Stimulated activated CD8-positive, alpha-beta memory T cell treated with anti-CD3 and anti-CD28 coated beads, Interleukin-7, amount 100 ng/mL, for 48 hours (primary cell): ENCODE measurements at regions not wholly inside any gene's neighbourhood (a gene's known extent, or its start where the extent isn't known, plus 50 kb on each side); places are given as distances from the start of the nearest gene placed in this dataset.
"Not testable (repeated sequence)": the region's sequence is repeated elsewhere in the genome, so short reads cannot be mapped to it uniquely, and the experiment has no call there.

ENCODE experiments used
- DNase-seq, 2 donors: peaks; one replicate each; pipeline ENCODE4 v3.0.0-alpha.2; 2020; ENCODE audit warnings: low read depth in 1 of 2; ENCODE audit errors: extremely low read depth in 1 of 2

DNA sequence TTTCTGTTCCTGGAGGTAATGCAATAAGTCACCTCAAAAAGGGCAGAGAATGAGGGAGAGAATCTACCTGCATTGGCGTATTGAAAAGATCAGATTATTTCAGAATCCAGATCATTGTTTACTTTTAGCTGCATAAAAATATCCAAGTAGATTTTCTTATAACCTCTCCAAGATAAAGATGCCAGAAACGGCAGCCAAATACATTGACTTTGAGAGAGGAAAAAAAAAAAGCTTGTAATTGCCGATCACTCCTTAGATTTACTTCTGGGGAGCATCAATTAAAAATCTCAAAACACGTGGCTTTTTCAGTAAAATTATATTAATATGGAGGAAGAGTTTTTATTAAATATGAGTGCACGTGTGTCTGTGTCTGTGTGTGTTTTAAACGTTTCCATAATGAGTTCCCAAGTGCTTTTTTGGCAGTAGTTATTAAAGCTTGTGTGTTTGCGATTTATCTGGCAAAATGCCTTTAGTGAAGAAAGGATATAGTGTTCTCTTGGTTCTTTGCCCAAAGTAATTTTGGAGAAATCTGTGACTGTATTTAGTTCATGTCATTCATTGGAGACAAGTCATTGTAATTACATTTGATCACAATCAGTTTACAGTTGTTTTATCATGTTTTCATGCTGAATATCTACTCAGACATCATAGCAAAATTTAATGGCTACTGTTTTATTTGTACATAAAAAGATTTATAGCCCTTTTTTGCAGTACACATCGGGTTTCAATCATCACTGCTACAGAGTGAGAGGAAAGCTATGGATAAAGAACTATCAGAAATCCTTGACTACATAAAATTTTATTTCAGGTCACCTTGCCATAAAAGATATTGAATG, 176.1 kb downstream of the TM9SF2 start:
- no peak for DNase-seq

DNA sequence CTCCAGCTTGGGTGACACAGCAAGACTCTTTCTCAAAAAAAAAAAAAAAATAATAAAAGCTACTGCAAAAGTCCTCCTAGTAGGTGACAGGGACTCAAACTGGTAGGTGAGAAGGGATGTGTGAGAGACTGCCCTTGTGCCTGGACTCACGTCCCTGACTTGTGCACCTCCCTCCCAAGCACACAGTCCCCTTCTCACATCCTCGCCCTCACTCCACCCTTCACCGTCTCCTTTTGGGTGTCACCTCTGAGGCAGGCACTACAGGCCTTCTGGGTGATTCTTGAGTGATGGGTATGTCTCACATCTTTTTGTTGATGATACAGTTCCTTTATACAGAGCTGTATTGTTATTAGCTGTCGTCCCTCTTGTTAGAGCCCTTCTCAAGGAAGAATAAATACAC, 170.5 kb downstream of the TM9SF2 start:
- DNase-seq = no peak

DNA sequence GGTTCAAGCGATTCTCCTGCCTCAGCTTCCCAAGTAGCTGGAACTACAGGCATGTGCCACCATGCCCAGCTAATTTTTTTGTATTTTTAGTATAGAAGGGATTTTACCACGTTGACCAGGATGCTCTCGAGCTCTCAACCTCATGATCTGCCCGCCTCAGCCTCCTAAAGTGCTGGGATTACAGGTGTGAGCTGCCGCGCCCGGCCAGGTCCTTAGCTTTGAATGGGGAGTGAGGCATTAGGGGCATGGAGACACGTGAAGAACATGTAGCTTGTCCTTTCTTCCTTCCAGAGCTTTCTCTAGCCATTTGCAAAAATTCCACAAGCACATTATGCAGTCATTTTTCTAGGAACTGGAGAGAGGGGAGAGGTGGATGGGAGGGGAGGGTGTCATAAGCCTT, 167.8 kb downstream of the TM9SF2 start:
- DNase-seq = not testable (repeated sequence)

DNA sequence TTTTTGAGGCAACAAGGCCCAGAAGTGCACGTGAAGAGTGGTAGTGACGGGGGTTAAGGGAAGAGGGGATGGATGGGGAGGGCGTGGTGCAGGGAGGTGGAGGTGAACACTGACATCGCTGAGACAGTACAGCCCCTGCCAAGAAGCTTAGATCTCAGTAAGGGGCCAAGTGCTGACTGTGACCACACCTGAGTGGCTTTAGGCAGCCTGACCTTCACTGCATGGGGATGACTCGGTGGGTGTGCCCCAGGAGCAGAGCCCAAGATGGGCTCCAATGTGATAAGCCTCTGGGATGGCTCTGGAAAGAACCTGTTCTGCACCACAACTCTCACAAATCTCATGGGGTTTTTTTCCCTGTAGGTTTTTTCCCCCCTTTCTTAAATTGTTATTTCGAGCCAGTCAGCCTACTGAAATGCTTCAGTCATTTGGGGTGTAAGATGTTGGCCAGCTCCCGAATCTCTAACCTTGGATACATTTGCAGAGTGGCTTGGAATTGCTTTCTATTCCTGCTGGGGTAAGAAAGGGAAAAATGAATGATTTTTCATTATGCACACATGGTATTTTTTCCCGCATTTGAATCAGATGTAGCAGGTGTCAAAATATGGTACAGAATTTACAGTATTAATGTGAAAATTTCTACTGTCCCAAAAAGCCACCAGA, 165.0 kb downstream of the TM9SF2 start:
- no peak for DNase-seq

DNA sequence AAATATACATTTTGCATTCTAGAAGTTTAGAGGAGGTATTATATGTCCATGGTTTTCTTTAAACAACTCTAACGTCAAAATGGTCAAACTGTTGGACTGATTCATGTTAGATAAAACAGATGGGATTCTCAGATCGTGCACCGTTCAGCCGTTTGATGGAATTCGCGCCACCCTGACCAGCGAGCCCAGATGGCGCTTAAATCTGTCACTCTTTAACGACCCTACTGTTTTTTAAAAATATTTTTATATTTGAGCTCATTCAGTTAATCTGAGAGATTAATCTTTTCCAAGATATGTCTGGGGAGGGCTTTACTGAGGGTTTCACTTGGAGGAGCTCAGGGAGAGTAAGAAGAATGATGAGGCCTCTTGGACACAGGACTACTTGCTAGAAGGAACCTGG, 164.4 kb downstream of the TM9SF2 start:
- DNase-seq = no peak

DNA sequence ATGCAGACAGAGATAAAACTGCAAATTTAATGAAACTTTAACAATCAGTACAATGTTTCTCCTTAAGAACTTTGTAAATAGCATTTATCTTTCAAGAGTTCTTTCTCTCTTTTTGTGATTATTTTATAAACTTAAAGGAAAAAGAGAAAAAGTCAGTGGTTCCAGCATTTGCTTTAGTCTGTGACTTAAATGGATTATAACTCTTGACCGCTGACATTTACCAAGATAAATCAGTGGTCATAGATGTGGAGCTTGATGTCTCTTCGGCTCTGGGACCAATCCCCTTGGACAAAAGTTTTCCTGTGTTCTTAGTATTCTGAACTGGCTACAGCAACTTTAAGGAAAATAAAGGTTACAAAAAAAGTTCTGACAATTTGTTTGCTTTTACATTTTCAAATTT, 162.6 kb downstream of the TM9SF2 start:
- no peak for DNase-seq

DNA sequence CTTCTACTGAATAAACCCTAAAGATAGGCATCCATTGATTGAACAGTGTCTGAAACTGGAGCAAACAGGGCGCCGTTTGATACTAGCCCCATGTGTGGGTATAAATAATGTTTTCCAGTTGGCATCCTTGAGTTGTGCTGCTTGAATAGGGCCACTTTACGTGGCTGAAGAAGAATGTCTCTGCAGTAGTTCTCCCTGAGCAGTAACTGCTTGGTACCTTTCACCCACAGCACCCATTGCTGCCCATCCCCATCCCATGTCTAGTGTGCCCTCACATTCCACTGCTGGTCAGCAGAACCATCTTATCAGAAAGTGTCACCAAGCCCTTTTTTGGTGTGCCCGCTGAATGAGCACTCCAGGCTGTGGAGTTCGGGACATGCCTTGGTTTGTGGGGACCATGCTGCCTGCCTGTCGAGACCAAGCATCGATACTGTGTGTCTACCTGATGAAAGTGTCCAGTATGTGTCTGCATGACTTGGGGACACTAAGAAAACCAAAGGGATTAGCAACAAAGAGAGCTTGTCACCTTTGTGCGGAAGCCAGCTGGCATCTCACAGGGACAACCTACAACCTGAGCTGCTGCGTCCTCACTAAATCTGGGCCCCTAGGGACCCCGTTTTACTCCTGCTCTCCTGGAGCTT, 162.0 kb downstream of the TM9SF2 start:
- DNase-seq = no peak

DNA sequence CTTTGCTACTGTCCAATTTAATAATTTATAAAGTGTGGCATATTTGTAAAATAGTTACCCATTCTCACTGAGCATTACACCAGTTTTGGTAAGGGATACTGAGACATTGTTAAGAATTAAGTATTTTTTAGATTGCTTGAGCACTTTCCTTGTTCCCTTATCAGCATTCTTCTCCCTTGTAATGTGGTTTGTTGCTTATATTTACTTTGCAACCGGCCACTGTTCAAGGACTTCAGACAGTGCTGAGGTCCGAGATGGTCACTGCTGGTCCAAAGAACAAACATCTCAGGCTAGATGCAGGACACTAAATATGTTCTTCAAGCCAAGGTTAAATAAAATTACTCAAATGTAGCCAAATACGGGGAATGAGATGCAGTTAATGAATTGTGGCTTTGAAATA, 161.4 kb downstream of the TM9SF2 start:
- DNase-seq = no peak

DNA sequence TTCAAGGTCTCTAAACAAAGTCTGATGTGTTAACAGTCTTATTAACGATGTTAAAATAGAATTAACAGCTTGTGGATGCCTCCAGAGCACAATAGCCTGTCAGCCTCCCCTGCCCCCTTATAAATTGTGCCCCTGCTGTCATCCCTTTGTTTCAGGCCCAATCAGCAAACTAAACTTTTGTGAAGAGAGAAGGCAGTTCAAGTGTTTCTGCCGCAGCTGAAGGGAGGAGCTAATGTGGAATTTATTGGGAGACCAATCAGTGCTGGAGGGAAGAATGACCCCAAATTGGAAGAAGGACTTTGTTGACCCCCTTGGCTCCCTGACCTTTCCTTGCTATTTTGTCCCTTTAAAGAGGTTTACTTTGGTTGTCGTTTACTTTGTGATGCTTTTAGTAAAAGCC, 160.5 kb downstream of the TM9SF2 start:
- DNase-seq = no peak

DNA sequence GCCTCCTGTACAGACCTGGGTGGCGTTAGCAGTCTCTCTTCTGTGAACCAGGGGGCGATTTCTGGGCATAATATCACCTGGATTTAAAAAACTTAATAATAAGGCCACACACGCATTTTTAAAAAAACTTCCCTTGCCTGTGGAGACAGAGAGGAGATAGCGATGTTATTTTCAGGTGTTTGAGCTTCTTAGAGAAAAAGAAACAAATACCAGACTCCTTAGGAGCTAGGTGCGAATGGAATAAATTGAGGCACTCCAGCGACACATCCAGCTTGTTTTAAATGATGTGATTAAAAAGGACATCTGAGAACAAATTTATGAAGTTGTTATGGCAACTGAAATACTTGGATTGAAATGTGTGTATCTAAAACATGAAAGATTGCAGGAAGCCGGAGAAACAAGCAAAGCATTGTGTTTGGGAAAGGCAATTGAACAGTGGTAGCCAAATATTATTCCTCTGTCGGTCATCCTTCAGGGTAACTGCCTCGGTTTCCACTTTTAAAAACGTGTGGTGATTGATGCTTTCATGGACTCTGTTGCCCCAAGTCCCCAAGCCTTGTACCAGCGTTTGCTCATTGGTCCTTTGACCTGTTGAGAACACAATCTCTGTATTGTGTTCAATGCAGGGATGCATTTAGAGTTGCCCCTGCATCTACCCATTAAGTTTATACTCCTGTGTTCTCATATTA, 158.7 kb downstream of the TM9SF2 start:
- no peak for DNase-seq

DNA sequence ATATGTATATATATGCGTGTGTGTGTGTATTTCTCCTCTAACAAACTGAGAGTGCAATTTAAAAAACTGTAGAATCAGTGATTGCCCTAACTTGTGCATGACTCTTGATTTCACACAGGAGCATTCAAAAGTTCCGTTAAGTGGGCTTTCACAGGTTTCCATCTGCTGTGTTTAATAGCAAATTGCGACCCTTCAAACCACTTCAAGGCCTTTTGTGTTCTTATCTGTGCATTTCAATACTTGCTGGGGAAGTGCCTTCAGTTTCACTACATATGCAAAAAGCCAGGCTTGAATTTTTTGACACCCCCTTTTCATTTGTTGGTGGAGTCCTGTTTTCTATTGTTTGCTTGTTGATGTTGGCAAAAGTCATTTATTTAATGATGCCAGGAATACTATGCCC, 158.0 kb downstream of the TM9SF2 start:
- no peak for DNase-seq

DNA sequence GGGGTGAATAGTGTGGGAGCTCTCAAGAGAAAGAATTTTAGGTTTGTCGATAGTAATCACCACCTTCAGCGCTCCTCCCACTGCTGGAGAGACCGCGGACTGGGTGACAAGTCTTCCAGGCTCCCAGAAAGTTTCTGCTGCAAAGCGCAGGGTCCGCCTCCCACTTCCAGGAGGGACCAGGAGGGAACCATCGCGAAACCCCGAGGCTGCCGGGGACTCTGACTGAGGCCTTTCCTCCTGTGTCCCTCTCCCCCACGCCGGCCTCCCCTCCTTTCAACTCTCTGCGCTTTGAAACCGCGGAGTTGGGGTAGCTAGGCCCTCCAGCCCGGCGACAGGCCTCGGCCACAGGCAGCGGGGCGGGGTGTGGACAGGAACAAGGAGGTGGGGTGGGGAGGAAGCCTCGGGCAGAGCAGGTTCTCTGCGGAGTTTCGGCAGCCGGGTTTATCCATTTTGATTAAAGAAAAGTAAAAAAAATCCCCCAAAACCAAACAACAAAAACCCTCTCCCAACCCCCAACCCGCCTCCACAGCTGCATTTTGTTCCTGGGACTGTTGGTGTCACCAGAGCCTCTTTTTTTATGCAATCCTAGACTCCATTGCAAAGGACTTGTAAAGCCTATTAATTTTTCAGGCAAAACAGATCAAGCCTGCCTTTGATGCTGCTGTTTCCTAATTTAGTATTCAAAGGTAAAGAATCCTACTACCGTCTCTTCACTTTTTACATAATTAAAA, 157.2 kb downstream of the TM9SF2 start:
- peak; percentile 11 to 26 for DNase-seq

DNA sequence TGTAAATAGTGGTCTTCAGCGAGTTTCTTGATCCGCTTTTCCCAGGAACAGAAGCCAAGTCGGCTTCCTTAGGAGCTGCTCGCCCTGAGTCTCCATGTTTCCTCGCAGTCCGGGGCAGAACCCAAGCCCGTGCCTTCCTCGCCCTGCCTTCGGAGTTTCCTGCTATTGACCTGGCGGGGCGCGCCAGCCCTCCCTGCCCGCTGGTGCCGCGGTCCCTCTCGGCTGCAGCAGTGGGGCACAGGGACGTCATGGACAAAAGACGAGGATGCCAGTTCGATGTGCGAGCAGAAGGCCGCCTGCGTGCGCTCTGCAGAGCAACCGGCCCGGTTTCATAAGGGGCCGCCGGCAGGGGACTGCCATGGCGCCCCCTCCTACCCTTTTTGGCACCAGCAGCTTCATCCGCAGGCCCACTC, 156.6 kb downstream of the TM9SF2 start:
- DNase-seq = no peak

DNA sequence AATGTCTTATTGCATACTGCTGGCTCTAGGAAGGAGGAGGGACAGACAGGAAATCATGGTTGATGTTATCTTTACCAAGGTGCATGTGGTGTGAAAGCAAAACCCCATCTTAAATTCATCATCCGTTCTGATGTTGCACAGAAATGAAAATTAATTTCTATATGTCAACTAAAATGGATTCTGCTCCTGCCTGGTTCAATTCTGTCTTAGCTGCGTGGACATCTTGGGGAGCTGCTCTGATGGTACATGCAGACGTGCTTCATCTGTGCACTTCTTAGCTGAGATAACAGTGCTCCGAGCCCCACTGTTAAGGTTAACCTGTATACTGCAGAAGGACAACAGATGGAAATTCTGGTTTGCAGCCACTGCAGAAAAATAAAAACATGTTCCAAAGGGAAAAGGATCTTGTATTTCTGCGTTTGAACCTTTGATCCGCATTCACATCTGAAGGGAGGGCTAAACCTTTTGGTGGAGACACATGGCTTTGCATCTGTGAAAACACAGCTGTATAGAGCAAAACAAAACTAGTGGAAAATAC, 155.6 kb downstream of the TM9SF2 start:
- no peak for DNase-seq

DNA sequence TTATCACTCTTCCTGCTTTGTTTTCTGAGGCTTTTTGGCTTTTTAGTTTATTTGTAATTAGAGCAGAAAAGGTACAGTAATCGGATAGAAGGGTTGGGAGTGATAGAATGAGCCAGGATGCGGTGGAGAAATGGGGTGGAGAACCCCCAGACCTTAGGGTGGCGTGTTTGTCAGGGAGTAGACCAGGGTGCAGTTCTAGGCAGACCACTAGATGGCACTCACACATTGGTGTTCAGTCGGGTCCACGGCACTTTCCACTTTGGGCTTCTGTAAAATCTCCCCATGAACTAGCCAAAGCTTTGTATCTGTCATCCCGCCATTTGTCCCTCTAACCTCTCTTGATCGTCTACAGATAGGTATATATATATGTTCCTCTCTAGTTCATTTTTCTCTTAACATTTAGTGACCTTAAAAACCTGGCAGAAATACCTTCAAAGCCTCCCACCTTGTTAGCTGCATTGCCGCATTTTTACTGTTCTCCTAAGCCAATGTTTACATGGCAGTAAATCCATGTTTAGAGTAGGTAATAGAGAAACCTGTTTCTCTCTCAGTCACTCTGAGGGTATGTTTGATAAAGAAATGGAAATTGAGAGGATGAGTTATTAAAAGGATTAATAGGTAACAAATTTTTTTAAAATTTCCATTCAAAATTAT, 154.9 kb downstream of the TM9SF2 start:
- peak; percentile 42 to 74 for DNase-seq

DNA sequence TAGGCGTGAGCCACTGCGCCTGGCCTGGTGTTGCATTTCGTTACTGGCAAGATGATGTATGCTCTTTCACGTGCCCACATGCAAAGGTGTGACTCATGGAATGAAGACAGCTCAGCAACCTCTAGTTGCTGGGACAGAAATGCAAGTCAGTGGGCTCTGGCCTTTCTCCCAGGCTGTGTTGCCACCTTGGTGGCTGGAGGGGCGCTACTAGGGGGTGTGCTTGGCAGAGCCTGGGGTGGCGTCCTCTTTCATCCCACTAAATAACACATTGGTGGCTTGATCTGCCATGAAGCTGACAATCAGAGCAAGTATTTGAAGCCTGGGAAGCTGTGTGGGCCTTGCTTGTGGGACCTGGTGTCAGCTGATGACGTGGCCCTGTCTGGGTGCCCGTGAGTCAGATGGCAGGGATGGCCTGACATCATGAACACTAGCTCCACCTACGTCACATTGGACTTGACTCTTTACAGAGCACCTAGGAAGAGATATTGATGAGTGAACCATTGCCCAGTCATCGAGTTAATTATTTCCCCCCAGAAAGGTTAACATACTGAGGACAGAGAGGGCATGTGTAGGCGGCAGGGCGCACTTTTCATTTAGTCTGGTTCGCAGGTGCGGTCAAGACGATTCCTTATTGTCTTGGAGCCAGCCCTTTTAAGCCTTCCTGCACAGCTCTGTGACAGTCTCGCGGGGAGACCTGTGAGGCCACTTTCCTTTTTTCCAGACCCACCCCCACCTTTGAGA, 154.2 kb downstream of the TM9SF2 start:
- peak; percentile 16 to 40 for DNase-seq

DNA sequence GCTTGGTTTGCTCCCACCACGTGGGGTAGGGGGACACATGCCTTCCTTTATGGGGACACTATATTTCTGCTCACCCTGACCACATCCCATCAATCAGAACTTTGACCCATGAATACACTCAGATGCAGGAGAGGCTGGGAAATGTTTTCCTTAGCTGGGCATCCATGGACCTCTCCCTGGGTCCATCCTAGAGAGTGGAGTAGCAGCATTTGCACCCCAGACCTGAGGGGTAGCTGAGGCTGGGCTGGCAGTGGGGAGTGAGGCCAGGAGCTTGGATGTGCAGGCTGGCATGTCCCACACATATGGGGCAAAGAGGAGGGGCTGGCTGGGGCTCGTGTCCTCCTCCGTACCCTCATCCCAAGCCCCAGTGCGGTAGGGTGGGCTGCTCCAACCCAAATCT, 152.8 kb downstream of the TM9SF2 start:
- DNase-seq = no peak

DNA sequence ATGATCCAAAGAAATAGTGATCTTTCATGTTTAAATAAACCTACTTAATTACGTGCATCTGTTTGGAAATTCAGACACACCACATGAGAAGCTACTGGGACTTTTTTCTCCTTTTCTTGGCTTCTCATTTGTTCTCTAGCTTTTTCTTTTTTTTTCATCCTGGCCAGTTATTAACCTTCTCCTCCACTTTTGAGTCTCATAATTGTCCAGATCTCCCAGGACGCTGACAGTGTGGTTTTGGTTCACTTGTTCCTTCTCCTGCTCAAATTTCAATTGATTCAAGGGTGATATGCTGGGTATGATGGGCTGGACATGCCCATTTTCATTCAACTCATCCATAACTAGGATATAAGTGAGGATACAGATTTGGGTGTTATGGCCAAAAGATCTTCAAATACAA, 152.3 kb downstream of the TM9SF2 start:
- no peak for DNase-seq

DNA sequence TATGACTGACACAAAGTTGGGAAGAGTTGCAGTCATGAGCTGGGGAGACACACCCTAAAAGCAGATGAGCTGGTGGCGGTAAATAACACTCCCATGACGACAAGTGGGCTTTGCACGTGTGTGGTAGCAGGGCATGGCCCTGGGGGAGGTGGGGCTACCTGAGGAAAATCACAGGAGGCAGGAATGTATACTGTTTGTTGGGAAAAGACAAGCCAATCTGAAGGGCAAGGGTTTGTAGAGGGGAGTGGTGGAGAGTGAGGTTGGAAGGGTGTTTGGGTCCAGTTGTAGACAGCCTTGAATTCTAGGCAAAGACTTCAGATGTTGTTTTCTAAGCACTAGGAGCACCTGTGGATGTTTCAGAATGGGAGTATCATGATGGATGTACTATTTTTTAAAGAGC, 151.6 kb downstream of the TM9SF2 start:
- DNase-seq = no peak
